Keratinocyte (primary cell): ENCODE measurements at regions not wholly inside any gene's neighbourhood (a gene's known extent, or its start where the extent isn't known, plus 50 kb on each side); places are given as distances from the start of the nearest gene placed in this dataset.

ENCODE experiments used
- DNase-seq: peaks from one replicate; pipeline ENCODE4 v3.0.0-alpha.2; 2011; ENCODE audit warnings: low read depth, missing footprints, low spot score
- FAIRE-seq: peaks from 2 replicates; lab custom pipeline; 2011; peaks lifted over from hg19 to GRCh38; lab: Jason Lieb, UNC
- H2AFZ ChIP-seq: 2 replicates; pipeline ENCODE4 v1.6.0; 2012; ENCODE audit warnings: low read length, control low read depth, inconsistent platforms; ENCODE audit not compliant: control insufficient read depth
- H3K27ac ChIP-seq: 2 replicates; pipeline ENCODE4 v1.5.1; 2011; ENCODE audit warnings: low read length; ENCODE audit not compliant: control insufficient read depth, insufficient read depth
- H3K27me3 ChIP-seq: 3 replicates; pipeline ENCODE4 v1.6.0; 2011; ENCODE audit warnings: low read length; ENCODE audit not compliant: control insufficient read depth, insufficient read depth; ENCODE audit errors: extremely low read depth
- H3K36me3 ChIP-seq, 2 experiments: 2 replicates in 1 of 2; 3 replicates in 1 of 2; pipeline ENCODE4 v1.5.1; 2011; ENCODE audit warnings: low read length in 2 of 2, mild to moderate bottlenecking in 1 of 2; ENCODE audit not compliant: control insufficient read depth in 2 of 2, insufficient read depth in 2 of 2; ENCODE audit errors: extremely low read depth in 1 of 2
- H3K4me1 ChIP-seq: 3 replicates; pipeline ENCODE4 v1.5.1; 2011; ENCODE audit warnings: low read length; ENCODE audit not compliant: control insufficient read depth, insufficient read depth; ENCODE audit errors: extremely low read depth
- H3K4me2 ChIP-seq: 3 replicates; pipeline ENCODE4 v1.6.0; 2011; ENCODE audit warnings: low read depth, low read length; ENCODE audit not compliant: control insufficient read depth, insufficient read depth; ENCODE audit errors: extremely low read depth
- H3K4me3 ChIP-seq, 3 experiments: fragments of 200-600 bp in 1 of 3; sonication (generic) in 1 of 3; 2 replicates in 2 of 3; 3 replicates in 1 of 3; pipeline ENCODE4 v1.5.1; 2011 to 2016; ENCODE audit warnings: low read length in 3 of 3, mild to moderate bottlenecking in 3 of 3, control low read depth in 2 of 3, inconsistent platforms in 1 of 3, low read depth in 1 of 3, mixed read lengths in 1 of 3, mixed run types in 1 of 3, moderate library complexity in 1 of 3; ENCODE audit not compliant: control insufficient read depth in 2 of 3, insufficient read depth in 2 of 3; ENCODE audit errors: extremely low read depth in 1 of 3
- H3K79me2 ChIP-seq: 2 replicates; pipeline ENCODE4 v1.6.0; 2012; ENCODE audit warnings: low read length; ENCODE audit not compliant: control insufficient read depth, insufficient read depth
- H3K9ac ChIP-seq: 3 replicates; pipeline ENCODE4 v1.6.0; 2011; ENCODE audit warnings: low read length; ENCODE audit not compliant: control insufficient read depth, insufficient read depth; ENCODE audit errors: extremely low read depth
- H3K9me1 ChIP-seq: 3 replicates; pipeline ENCODE4 v1.6.0; 2011; ENCODE audit warnings: low read length; ENCODE audit not compliant: control insufficient read depth, insufficient read depth; ENCODE audit errors: extremely low read depth
- H3K9me3 ChIP-seq: 2 replicates; pipeline ENCODE4 v1.5.1; 2012; ENCODE audit warnings: low read depth, low read length; ENCODE audit not compliant: control insufficient read depth
- H4K20me1 ChIP-seq: 3 replicates; pipeline ENCODE4 v1.6.0; 2011; ENCODE audit warnings: low read length; ENCODE audit not compliant: control insufficient read depth, insufficient read depth; ENCODE audit errors: extremely low read depth
- EZH2 ChIP-seq: IDR thresholded peaks from one replicate; pipeline ENCODE4 v1.6.1; 2012; ENCODE audit warnings: inconsistent platforms, mild to moderate bottlenecking, low read length, moderate library complexity
- dilution Hi-C: fragments of 300-500 bp; cut with MboI; formaldehyde crosslinking; loops from one replicate; pipeline ENCODE4 v1.7.0; 2020; ENCODE audit warnings: low sequenced_read_pairs; ENCODE audit not compliant: extremely low pct_ligation_motif_present
- small RNA-seq, 3 experiments: library from RNA; depleted of rRNA; stranded (forward); fragments of <200 nt; gene quantifications; one replicate each; pipeline ENCODE3, GENCODE V24; 2012; ENCODE audit warnings: low read depth in 3 of 3, low replicate concordance in 1 of 3; ENCODE audit not compliant: insufficient read length in 3 of 3
- TF ChIP-seq, protein P1 (sequence below), 3 experiments: IDR thresholded peaks in 1 of 3; conservative IDR thresholded peaks in 1 of 3; optimal IDR thresholded peaks in 1 of 3; 2 replicates in 2 of 3; 3 replicates in 1 of 3; pipeline versions ENCODE3 to v1.5.1; 2011; ENCODE audit warnings: low read length in 3 of 3, mild to moderate bottlenecking in 3 of 3, moderate library complexity in 2 of 3, control low read depth in 1 of 3, inconsistent platforms in 1 of 3; ENCODE audit not compliant: insufficient read depth in 2 of 3; ENCODE audit errors: extremely low read depth in 1 of 3

DNA sequence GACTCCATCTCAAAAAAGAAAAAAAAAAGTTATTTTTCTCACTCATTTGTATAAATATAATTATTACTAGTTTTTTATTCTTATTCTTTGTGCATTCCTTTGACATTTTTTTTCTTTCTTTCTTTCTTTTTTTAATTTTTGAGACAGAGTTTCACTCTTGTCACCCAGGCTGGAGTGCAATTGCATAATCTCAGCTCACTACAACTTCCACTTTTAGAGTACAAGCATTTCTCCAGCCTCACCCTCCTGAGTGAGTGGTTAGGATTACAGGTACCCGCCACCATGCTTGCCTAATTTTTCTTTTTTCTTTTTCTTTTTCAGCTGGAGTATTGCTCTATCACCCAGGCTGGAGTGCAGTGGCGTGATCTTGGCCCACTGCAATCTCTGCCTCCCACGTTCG lies 51.4 kb upstream of the JARID2 start:
- DNase-seq: no peak
- Histone ChIP-seq H3K4me3 (no peak overlapping the region), H3K36me3 (no peaks in the 10 kb centered on the region), H3K4me2 (no peak overlapping the region), H3K27ac (no peak overlapping the region), H3K9ac (no peak overlapping the region), H2AFZ (no peak overlapping the region), H3K4me1 (no peaks in the 10 kb centered on the region), H3K9me3 (no peaks in the 10 kb centered on the region), H3K27me3 (no peaks in the 10 kb centered on the region), H3K9me1 (no peaks in the 10 kb centered on the region), H3K79me2 (no peaks in the 10 kb centered on the region), H4K20me1 (no peaks in the 10 kb centered on the region)
- dilution Hi-C loops: no loop called here
- TF ChIP-seq, protein P1, sequence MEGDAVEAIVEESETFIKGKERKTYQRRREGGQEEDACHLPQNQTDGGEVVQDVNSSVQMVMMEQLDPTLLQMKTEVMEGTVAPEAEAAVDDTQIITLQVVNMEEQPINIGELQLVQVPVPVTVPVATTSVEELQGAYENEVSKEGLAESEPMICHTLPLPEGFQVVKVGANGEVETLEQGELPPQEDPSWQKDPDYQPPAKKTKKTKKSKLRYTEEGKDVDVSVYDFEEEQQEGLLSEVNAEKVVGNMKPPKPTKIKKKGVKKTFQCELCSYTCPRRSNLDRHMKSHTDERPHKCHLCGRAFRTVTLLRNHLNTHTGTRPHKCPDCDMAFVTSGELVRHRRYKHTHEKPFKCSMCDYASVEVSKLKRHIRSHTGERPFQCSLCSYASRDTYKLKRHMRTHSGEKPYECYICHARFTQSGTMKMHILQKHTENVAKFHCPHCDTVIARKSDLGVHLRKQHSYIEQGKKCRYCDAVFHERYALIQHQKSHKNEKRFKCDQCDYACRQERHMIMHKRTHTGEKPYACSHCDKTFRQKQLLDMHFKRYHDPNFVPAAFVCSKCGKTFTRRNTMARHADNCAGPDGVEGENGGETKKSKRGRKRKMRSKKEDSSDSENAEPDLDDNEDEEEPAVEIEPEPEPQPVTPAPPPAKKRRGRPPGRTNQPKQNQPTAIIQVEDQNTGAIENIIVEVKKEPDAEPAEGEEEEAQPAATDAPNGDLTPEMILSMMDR (optimal IDR thresholded peaks at IDR 0.05 in 1 of 3, IDR thresholded peaks at IDR 0.05 in 1 of 3, conservative IDR thresholded peaks at IDR 0.05 in 1 of 3; ENCODE audit: extremely low read depth in 1 of 3, insufficient read depth in 2 of 3, low read length in 3 of 3): no peak
- no peak for TF ChIP-seq EZH2
- no peak for FAIRE-seq

Small RNA genes in the stretch of these regions (small RNA-seq; reads per million reads assigned to genes)
- 0 reads per million in 3 experiments for gene RN7SL332P
- 0 reads per million in 3 experiments for gene RNU6-793P
